Fibroblast of skin of left quadriceps (primary cell): ENCODE measurements at regions not wholly inside any gene's neighbourhood (a gene's known extent, or its start where the extent isn't known, plus 50 kb on each side); places are given as distances from the start of the nearest gene placed in this dataset.

Experiments
- DNase-seq, 2 experiments: peaks; one replicate each; pipeline ENCODE4 v3.0.0-alpha.2; 2013; ENCODE audit warnings: low read depth in 2 of 2

DNA sequence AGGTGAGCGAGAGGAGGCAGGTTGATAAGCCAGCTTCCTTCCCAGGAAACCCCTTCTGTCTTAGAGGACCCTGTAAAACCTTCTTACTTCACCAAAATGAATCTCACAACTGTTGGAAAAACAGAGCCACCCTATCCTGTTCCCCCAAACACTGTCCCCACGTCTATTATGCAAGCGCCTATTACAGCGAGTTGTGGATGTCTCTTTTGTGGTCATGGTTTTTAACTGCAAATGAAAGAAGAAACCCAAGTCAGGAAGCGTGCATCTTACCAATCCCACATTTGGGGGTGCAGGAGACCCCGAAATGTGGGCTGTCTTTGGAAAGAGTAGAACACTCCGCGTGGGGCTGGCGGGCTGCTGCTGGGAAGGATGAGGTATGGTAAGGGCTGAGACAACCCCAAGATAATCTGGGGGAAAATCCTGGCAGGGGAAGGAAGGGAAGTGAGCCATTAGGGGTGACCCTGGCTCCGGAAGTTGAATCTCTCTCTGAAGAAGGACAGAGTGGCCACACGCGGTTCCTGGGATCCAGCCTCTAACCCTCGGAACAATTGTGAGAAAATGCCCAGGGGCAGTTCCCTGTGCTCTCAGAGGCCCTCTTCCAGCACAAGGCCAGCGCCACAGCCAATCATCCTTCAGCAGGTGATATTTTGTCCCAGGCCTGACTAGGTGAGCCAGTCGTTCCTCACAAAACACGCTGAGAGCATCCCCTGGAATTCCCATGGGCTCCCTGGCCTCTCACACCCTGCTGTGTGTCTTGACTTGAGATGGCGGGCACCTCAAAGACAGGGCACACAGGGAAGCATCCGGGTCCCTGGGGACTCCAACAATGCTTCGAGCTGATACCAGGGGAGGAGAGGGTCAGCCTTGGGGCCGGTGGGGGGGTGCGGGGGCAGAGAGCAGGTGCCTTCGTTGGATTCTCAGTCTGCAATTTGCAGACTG, 168.5 kb upstream of the IRF2BP2 start:
- no peak for DNase-seq

DNA sequence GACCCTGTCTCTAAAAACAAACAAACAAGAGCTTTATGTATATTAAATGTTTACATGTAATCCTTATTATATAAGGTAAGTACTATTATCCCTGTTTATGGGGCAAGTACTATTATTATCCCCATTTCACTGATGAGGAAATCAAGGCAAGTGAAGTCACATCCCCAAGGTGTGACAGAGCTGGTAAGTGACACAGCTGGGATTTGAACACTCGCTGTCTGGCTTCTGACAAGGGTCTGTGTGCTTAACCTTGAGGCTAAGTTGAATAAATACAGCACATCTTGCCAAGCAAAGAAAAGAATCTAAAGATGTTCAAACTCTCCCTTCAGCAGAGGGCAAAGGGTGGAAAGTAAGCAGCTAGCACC, 167.9 kb upstream of the IRF2BP2 start:
- no peak for DNase-seq

GRCh38 chr1:234776876-234777855, 167.2 kb upstream of the IRF2BP2 start:
- no peak for DNase-seq

- DNase-seq, result no peak
These were observed 166.4 kb upstream of the IRF2BP2 start for GRCh38 chr1:234776256-234776875.

DNA sequence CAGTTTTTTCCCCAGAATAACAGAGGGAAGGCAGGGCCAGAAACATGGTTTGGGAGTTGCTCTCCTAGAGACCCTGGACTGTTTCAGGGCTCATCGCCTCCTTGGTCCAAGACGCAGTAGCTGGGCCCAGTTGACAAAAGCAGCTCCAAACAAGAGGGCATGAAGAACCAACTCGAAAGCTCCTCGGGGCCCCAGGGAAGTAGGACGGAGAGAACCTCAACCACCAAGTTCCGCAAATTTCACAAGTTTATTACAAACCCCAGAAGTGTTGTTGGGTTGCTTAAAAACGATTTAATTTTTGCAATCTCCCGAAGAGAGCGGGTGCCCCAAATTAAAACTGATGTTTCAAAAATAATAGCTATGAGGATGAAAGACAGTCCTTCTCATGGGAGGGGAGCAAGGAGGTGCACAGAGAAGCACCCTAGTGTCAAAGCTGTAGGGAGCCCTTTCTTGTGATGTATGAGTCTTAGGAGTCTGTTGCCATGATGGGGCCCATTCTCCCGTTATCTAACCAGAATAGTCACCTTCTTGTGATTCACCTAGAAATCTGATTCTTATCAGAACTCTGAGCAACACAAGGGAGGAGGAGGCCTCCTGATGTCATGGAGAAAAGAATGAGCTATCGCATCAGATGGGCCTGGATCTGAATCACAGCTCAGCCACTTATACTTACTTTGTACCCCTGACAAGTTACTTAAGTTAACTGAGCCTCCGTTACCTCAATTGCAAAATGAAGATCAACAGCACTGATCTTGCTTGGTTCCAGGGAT, 165.7 kb upstream of the IRF2BP2 start:
- DNase-seq, result no peak

DNA sequence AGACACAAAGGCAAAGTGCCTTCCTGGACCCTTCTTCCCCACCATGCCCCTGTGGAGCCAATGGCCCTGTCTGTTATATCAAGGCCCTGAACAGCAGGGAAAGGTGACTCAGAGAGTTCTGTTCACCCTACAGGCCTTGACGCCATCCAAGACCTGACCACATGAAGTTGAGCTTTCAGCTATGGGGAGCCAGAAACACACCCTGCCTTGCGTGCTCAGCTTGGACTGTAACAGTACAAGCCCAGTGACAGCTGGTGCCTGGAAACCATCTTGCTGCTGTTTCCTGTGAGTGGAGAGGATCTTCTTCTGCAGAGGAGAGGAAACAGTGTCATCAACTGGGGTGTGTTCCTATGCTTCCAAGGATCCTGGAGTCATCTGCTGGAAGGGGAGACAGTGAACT, 165.0 kb upstream of the IRF2BP2 start:
- no peak for DNase-seq

DNA sequence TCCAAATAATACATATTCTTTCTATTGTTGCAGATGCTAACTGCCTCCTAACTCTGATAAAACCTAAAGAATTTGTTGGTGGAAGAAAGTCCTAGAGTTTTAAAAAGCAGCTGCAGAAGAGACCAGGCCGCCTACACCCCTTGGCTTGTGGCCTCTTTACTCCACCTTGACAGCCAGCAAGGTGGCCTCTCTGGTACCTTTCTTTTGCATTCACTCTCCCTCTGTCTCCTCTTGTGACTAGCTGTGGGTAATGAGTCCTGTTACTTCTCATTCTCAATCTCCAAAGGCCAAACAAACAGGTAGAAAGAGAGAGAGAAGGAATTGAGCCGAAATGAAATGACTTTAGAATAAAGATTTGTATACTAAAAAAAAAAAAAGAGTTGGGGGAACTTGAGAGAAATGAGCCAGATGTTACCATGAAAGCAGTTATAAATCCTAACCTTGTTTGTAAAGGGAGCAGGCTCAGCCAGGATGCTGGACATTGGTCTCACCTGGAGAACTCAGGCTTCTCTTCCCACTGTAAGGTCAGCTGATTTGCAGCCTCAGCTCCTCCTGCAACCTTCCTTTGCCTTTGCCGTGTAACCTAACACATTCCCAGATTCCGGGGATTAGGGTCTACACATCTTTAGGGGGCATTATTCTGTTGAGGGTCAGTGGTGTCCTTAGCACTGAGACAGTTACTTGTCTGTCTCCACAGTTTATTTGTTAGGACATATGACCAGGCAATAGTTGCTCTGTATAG, 164.1 kb upstream of the IRF2BP2 start:
- DNase-seq, result no peak

DNA sequence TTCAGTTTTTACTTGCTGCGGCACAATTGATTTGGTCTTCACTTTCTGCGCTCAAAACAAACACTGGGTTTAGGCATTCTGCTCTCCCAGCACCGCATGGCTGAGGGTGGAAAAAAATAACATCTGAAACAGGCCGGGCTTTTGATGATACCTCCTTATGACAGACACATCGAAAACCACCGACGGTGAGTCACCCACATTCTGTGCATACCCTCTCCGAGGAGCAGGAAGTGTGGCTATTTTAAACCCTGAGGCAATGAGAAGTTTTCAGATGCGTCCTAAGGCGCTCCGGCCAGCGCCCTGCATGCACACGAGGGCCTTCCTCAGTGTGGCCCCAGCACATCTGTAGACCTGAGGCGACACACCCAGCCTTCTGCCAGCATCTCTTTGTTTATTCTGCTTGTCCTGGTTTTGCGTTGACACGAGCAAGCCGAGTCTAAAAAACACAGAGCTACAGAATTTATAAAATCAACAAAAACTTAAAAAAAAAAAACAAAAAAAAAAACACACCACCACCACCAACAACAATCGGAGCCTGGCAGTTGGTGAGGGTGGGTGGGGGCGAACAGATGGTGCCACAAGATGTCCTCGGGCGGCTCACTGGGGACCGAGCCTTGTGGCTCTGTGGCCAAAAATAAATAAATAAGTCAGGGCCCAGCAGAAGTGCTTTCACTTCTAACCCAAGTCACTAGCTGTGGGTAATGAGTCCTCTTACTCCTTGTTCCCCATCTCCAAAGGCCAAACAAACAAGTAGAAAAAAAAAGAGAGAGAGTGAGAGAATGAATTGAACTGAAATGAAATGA, 162.6 kb upstream of the IRF2BP2 start:
- peak; percentile 97 for DNase-seq

DNA sequence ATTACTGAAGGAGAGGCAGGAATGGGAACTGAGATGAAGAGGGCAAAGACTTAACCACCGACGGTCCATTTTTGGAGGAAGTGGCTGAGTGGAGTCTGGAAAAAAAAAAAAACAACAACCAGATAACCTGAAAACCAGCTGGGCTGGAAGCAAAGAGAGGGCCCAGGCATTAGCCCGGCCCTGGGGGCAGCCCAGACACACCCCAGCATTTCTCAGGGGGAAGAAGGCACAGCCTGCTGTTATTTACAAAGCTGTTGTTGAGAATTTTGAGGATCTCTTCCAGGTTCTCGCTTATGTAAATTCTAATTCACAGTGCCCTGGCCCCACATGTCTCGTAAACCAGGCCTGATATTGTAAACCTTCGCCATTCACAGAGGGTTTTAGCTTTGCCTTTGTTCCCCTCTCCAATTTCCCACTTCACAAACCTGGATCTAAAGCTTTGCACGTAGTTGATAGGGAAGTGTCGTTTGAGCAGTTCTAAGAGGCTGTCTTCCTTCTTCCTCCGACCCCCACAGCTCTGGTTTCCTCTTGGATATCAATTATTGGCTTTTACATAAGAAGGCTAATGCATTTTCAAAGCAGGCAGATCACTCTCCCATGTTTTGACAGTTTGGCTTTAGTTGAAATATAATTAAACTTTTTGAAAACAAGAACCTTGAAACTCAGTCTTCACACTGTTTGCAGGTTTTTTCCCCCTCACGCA, 161.8 kb upstream of the IRF2BP2 start:
- no peak for DNase-seq

DNA sequence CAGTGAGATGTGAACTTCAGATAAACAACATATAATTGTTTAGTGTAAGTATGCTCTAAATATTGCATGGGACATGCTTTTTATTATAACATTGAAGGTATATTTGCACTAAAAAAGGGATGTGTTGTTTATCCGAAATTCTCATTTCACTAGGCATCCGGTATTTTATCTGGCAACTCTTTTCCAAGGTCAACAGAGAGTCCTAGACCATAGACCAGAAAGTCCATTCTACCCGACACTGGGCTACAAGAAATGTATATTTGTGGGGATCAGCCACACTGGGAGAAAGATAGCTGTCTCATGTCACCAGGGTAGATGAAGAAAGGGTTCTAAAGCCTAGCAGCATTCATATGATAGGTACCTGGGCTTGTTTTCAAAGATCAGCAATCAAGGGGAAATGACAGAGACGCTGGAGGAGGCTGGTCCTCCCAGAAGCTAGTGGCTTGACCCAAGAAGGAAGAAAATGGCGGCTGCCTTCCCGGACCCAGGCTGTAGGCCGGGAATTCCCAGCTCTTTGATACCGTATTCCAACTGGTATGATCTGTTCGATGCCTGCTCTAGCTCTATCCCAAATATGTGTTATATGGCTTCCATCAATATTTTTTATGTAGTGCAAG, 161.1 kb upstream of the IRF2BP2 start:
- DNase-seq, result no peak

GRCh38 chr1:234769986-234770795, 160.2 kb upstream of the IRF2BP2 start:
- DNase-seq, result peak; percentile 52 to 54

DNA sequence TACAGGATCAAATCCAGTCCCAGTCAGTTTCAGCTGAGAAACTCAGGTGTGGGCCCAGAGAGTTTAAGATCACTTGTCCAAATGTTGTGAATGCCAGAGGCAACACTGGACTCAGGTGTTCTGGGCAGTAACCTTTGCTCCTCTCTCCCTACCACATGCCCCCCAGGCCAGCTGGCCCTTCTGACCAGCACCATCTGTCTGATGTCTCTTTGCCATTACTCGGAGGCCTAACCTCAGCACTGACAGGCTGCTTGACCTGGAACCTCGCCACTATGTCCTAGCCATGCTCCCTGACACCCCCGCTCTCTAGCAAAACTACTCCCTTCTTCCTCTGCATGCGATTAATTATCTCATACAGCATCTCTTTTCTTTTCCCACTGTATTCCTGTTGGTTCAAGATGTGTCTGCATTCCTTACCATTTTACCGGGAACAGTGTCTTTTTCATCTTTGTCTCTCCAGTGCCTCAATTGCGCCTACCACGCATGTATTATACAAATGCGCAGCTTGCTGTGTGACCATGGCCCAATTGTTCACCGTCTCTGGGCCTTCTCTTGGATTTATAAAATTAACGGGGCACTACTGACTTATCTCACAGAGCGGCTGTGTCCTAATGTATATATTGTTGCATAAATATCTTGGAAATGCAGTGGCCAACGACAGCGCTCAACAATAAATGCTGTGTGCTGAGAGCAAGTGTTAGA, 159.5 kb upstream of the IRF2BP2 start:
- no peak for DNase-seq

- DNase-seq, result no peak
These were observed 158.7 kb upstream of the IRF2BP2 start for GRCh38 chr1:234768569-234769283.

DNA sequence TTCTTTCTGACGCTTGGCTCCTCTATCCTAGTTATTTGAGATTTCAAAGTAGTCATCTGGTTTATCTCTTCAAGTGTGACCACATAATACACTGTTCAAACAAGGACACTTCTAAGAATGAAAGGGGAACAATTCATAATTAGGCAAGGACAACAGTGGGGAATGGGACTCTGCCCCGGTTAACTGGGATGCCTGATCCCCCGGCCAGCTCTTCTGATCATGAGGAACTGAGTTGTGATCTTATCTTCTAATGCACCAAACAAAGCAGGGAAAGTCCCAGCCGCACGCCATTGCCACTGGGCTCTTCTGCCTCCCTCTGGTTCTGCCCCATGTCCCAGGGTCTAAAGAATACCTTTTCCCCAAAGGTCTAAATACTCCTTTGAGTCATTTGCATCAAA, 158.2 kb upstream of the IRF2BP2 start:
- no peak for DNase-seq

GRCh38 chr1:234765672-234766071, 155.7 kb upstream of the IRF2BP2 start:
- no peak for DNase-seq

DNA sequence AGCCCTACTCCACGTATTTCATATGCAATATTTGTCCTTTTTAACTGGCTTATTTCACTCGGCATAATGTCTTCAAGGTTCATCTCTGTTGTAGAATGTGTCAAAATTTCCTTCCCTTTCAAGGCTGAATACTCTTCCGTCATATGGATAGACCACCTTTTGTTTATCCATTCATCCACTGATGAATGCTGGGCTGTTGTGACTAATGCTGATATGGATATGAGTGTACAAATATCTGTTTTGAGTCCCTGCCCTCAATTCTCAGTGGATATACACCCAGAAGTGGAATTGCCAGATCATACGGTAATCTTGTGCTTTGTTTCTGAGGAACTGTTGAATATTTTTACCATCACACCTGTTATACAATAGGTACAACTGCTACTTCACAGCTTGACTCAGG, 155.2 kb upstream of the IRF2BP2 start:
- DNase-seq, result no peak

DNA sequence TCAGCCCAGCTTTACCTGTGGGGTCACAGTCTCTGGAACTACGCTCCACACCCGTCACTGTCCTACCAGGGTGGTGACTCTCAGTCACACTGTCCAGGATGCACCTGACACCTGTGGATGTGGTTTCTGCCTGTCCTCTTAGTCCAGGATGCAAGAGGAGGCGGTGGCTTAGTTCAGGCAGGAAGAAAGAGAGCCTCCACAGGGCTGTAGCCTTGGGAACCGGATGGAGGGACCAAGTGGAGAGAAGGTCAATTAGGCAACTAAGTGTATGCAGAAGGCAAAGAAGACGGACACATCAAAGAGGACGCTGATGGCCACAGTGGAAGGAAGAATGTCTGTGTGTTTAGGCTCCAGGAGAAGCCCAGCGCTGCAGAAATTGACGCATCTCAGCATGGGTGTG, 153.9 kb upstream of the IRF2BP2 start:
- no peak for DNase-seq
